SK-N-DZ (cell line): ENCODE measurements at regions not wholly inside any gene's neighbourhood (a gene's known extent, or its start where the extent isn't known, plus 50 kb on each side); places are given as distances from the start of the nearest gene placed in this dataset.

ENCODE experiments used
- DNase-seq: peaks from one replicate; pipeline ENCODE4 v3.0.0-alpha.2; 2015; ENCODE audit warnings: low spot score

- no peak for DNase-seq
Measured at GRCh38 chr1:230515451-230516145, 89.5 kb upstream of the PGBD5 start.

- no peak for DNase-seq
Measured at GRCh38 chr1:230510496-230510895, 84.4 kb upstream of the PGBD5 start.

- no peak for DNase-seq
Measured at GRCh38 chr1:230509281-230509977, 83.3 kb upstream of the PGBD5 start.

GRCh38 chr1:230507666-230508402, 81.7 kb upstream of the PGBD5 start:
- DNase-seq: no peak

GRCh38 chr1:230507236-230507635, 81.1 kb upstream of the PGBD5 start:
- DNase-seq: no peak

- no peak for DNase-seq
Measured at GRCh38 chr1:230506451-230506850, 80.3 kb upstream of the PGBD5 start.

- DNase-seq: no peak
Measured at GRCh38 chr1:230504310-230504709, 78.2 kb upstream of the PGBD5 start.

GRCh38 chr1:230503726-230504125, 77.6 kb upstream of the PGBD5 start:
- no peak for DNase-seq

GRCh38 chr1:230502996-230503395, 76.9 kb upstream of the PGBD5 start:
- no peak for DNase-seq

GRCh38 chr1:230502306-230502705, 76.2 kb upstream of the PGBD5 start:
- DNase-seq: no peak

GRCh38 chr1:230501849-230502248, 75.7 kb upstream of the PGBD5 start:
- DNase-seq: no peak

GRCh38 chr1:230501242-230501641, 75.1 kb upstream of the PGBD5 start:
- no peak for DNase-seq

GRCh38 chr1:230500063-230500462, 73.9 kb upstream of the PGBD5 start:
- DNase-seq: no peak

- no peak for DNase-seq
Measured at GRCh38 chr1:230499496-230499895, 73.4 kb upstream of the PGBD5 start.

GRCh38 chr1:230498704-230499103, 72.6 kb upstream of the PGBD5 start:
- DNase-seq: no peak

GRCh38 chr1:230496451-230496850, 70.3 kb upstream of the PGBD5 start:
- no peak for DNase-seq

- no peak for DNase-seq
Measured at GRCh38 chr1:230495891-230496385, 69.8 kb upstream of the PGBD5 start.

GRCh38 chr1:230495076-230495475, 68.9 kb upstream of the PGBD5 start:
- no peak for DNase-seq

GRCh38 chr1:230494514-230494913, 68.4 kb upstream of the PGBD5 start:
- DNase-seq: no peak

GRCh38 chr1:230494026-230494425, 67.9 kb upstream of the PGBD5 start:
- DNase-seq: no peak

- DNase-seq: no peak
Measured at GRCh38 chr1:230493264-230493663, 67.1 kb upstream of the PGBD5 start.

GRCh38 chr1:230490436-230490835, 64.3 kb upstream of the PGBD5 start:
- no peak for DNase-seq
